Renal cortical epithelial cell (primary cell): ENCODE measurements at regions not wholly inside any gene's neighbourhood (a gene's known extent, or its start where the extent isn't known, plus 50 kb on each side); places are given as distances from the start of the nearest gene placed in this dataset.
A peak's percentile ranks its signal among the peaks of the same experiment; 100 is the strongest.

ENCODE experiments used
- DNase-seq: peaks from one replicate; pipeline ENCODE4 v3.0.0-alpha.2; 2011; ENCODE audit warnings: low read depth

DNA sequence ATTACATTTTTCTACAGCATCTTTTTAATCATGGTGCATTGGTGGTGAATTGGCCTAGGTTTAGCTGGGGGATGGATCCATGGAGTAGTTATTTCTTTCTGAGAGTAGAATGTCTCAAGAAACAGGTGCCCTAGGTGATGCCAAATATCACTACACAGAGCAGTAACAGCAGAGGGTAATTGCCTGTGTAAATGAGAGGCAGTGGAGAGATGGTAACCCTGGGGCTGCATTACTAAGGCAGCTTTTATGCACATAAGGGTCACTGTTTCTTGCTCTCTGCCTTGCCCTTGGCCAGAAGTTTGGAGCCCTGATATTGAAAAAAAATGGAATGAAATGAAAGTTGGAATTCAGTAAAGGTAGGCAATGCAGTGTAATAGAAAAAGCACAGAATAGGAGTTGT lies 604.0 kb downstream of the NOVA1 start:
- DNase-seq: no peak

DNA sequence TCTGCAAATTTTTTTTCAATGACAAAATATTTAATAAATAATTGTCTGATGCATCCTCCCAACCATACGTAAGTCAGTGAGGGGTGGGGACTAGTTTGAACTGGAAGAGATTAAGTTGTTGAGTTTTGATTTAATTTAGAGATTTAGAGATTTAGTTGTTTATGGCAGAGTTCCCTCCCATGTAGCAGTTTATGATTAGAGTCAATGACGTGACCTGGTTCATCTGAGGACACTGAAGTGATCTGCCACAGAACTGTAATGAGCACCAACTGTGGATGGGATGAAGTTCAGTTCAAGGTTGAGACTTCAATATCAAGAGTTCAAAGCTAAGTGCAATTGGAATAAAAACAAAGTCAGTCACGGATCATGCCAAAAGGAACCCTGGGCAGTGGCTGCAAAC lies 609.3 kb downstream of the NOVA1 start:
- no peak for DNase-seq

DNA sequence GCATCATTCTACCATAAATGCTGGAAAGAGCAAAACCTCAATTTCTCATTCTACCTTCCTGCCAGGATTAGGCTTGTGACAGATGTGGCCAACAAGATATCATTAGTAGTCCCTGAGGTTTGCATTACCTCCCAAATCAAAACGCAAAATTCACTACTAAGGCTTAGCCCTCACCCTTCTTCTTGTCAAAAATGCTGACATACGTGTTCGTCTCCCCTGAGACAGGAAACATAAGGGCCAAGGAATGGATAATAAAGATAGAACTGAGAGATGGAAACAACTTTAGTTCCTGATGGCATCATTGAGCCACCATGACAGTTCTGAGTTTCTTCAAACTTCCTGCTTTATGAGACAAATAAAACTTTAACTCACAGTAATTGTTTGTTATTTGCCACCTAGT lies 642.1 kb downstream of the NOVA1 start:
- no peak for DNase-seq

DNA sequence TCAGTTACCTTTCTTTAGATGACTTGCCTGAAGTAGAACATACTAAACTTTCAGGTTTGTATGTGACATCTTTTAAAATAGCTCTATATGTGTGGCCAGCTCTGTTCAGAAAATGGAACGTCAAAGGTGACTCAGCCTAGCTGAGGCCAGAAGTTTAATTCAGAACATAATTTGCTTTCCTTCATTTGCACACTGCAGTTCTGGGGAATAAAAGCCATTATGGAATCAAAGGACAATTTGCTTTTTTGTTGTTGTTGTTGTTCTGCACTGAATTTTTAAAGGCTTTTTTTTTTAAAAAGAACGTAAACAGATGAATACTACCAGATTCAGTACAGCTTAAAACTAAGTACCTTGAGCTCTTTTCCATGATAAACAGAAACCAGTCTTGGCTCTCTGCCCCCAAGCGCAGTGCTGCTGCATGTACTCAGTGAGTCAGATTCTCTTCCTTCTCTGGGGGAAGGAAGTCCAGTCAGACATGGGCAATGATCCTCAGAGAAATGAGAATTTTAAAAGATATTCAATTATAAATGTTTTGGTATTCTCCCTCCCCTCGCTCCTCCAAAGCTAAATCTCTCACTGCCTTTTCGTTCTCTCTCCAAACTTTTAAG lies 644.2 kb downstream of the NOVA1 start:
- DNase-seq: peak; percentile 69

DNA sequence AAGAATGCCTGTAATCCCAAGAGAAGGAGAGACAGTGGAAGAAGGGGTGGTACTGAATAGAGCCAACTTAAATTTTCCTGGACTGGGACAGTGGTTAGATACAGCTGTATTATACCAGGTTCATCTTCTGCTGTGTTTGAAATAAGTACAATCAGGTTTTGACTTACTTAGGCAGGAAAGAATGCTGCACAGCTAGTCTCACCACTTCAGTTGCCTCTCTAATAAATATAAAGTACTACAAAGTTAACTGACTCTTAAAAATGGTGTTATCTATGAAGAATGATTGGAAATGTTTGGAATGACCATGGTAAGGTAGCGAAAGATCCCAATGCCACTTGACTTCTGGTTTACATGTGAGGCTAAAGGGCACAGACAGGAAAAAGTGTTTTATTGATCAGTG lies 652.1 kb downstream of the NOVA1 start:
- no peak for DNase-seq

DNA sequence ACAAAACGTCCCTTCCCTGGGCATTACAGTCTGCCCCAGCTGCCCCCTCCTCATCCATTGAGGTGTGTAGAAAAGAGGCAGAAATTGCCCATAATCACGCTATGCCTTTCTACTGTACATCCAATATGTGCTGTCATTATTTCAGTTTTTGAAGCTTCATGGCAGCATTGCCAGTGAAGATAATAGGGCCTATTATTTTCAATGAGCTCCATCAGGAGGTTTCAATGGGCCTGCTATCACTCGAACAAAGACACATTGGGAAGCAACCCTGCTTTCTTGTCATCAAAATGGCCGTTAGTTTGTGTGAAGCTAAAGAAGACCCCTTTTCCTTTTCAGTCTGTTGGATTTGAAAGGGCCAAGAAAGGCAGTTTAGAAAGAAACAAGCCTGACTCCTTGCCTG lies 653.8 kb downstream of the NOVA1 start:
- DNase-seq: no peak

DNA sequence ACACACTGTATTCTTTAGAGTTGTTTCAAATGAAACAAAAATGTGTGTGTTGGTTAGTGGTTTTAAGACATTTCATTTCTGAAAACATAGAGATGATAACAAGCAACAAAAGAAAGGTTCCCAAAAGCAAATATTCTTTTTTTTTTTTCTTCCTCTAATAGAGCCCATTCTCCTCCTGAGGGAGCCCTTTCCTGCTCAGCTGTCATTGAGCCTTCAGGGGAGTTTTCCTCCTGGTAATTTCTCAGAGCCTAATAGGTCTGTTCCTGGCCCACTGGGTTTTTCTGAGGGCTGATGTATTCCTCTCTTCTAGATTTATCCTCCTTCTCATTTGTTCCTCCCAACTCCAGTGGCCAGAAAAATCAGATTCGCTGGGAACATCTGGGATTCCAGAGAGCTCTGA lies 654.5 kb downstream of the NOVA1 start:
- DNase-seq: no peak

DNA sequence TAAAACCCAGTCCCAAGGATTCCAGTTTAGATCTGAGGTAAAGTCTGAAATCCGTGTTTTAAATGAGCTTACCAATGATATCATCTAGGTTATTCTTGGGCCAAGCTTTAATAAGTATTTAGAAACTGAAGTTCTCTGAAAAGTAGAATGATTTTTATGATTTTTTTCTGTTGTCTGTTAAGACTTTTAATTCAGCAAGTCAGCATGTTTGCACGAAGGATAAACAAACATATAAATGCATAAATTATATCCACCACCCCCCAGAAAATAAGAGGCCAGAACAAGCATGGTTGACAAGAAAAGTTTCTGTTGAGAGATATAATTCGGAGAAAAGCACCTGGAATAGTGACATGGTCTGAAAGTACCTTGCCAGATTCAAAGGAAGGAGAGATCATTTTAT lies 655.7 kb downstream of the NOVA1 start:
- no peak for DNase-seq

DNA sequence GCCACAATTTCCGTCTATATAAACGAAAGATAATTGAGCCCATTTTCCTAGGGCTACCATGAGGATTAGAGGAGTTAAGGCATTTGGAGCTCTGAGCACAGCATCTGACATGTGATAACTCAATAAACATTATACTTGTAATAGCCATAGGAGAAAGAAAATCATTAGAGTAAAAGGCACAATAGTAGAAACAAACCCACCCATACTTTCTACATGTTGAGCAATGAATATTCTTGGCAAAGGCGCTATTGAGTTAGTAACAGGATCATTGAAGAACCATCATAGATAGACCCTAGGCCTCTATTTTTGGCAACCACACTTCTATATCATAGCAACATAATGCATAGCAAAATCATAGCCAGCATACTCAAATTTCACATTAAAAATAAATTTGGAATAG lies 664.1 kb downstream of the NOVA1 start:
- DNase-seq: no peak

DNA sequence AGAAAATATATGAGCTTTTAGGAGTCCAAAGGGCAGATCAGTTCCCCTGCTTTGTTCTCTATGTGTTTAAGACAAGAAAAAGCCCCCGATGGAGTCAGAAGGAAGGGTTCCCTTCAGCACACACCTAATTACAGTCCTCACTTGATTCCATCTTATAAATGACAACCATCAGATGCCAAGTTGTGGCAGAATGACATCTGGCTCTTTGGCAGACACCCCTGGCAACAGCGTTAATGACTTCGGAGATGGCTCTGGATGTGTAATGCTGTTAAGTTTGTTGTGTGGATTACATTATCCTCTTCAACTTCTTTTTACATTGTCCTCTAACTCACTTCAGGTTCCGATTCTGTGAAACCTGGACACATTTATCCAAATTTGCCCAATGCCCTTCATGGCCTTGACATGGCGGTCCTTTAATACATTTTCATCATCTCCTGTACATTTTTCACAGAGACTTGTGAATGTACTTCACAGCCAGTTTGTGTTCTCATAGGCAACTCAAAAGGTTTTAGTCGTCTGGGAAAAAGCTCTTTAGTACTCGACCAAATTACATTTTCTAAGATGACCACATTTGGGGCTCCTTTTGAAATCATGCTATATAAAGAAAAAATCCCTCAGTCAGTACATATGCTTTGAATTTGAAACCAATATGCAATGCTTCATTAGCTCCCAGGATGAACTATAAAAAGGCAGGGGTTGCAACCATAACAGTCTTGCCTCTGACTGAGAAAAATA lies 667.8 kb downstream of the NOVA1 start:
- no peak for DNase-seq

DNA sequence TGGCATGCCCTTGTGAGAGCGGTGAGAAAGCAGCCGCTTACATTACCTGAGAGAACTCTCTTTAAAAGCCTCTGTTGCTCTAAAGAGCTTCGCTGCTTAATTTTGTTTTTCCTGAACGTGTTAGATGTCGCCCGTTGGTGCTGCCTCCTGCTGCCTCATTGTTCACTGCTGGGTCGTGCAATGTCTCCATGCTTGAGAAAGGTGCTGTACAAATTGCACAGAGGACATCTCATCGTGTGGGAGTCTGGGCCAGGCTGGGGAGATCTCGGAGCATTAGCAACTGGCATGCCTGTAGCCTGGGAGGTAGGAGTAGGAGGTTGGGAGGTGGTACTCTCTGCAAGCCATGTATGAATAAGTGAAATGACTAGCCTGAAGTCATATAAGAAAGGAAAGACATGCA lies 686.0 kb downstream of the NOVA1 start:
- no peak for DNase-seq

DNA sequence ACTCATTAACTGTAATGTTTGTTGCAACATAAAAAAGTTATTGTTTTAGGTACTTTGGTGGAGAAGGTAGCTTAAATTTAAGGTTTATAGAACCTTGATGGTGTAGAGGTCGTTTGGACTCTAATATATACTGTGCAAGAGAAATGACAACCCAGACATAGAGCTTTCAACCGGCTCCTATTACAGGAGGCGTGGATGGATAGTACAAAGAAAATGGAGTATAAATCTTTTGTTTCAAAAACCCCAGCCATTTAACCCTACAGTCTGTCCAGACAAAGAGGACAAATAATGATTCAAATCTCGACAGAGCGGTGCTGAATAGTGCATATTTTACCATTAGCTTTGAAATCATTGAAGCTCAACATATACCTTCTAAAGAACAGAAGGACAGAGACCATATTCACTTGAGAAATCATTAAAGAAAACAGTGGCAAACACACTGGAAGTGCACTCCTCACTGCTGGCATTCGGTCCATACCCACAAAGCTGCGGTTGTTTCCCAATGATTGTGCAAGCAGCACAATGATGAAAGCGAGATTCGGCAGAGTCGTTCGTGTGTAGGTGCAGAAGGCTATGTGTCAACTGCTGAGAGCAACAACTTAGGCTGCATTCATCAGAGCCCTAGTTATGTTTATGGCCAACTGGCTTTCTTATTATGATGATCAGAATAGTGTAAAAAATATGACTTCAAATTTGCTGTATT lies 688.6 kb downstream of the NOVA1 start:
- no peak for DNase-seq

DNA sequence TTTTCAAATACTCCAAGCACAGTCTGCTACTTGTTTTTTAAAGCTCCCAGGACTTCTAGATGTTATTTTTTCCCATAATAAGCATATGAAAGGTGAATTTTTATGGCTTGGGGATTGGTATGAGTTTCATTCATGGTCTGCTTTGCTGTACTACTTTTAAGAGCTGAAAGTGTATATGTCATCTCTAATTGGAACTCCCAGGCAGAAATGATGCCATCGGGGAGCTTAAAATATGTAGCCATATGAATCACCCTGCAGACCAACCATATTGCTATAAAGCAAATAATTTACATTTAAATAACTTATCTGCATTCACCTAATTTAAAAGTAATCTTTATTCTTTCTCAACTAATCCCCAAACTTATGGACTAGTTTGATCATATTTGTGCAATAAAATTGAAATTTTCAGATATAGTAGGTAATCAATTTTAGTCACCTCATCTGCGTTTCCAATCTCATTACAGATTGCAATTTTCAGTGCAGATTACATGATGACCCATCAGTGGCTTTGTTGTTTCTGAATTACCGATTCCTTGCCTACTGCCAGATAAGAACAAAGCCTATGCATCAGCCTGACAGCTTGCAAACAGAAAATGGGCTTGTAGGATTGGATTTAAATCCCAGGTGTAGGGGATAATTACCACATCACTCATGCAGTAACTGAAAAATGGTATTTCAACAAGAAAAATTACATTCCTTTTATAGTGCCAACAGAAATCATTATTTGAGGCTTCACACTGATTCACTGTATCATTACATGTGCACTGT lies 689.4 kb downstream of the NOVA1 start:
- DNase-seq: no peak

DNA sequence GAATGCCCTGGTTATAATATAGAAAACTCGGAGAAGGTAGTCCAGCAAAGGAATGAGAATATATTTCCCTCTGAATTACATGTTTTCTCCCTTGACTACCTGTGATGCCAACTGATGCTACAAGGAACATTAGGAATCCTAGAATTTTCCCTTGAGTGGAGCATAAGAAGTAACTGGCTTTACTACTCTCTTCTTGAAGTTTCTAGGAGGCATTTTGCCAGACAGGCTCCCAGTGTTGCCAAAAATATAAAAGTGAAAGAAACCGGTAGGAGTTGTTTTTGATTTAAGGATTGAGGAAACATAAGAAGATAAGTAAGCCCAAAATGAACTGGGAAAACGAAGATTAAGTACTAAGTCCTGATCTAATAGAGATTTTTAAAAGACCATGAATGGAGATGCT lies 693.4 kb downstream of the NOVA1 start:
- DNase-seq: no peak

DNA sequence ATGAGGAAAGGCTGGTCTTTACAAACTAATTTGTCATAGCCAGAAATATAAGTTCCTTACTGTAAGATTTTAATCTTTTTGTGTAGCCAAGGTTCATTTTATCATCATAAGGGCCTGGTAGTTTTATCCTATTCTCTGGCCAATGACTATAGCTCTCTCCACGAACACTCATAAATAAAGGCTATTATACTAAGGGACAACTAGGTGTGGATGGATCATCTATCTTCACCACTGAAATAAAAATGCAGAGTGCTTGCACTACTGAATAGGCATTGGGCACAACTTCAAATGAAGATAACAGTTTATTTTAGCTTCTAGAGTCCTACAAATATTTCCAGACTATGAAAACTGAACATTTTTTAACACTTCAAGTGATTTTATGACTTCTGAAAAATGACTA lies 698.6 kb downstream of the NOVA1 start:
- no peak for DNase-seq

DNA sequence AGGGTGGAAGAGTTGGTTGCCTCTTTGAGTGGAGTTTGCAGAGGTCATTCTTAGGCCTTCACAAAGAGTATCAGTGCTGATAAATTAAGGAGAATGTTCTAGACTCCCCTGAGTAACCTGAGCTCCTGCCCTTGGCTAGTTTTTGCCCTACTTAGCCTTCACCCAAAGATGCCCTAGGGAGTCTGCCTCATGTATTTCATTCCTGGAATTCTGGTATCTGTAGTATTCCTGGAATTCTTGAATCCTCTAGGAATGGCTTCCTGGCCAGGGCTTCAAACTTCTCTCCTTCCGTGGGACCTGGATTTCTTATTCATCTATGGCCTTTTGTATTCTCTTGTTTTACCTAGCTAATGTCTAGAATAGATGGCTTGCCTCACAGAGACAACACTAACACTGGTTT lies 701.1 kb downstream of the NOVA1 start:
- no peak for DNase-seq

DNA sequence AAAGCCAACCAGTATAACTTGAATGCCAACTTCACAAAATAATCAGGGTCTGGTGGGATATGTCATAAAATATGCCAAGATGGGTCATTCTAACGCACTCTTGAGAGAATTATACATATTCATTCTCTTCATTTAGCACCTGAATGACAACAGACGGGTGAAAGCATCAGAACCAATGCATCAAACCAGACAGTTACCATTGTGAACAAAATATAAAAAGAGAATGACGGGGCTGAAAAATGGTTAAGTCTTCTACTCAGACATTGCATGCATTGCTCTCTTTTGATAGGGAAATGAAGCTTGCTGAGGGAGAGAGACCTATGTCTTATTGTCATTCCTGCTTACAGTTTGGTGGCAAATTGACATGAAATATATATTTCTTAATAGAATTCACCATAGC lies 702.1 kb downstream of the NOVA1 start:
- DNase-seq: no peak

DNA sequence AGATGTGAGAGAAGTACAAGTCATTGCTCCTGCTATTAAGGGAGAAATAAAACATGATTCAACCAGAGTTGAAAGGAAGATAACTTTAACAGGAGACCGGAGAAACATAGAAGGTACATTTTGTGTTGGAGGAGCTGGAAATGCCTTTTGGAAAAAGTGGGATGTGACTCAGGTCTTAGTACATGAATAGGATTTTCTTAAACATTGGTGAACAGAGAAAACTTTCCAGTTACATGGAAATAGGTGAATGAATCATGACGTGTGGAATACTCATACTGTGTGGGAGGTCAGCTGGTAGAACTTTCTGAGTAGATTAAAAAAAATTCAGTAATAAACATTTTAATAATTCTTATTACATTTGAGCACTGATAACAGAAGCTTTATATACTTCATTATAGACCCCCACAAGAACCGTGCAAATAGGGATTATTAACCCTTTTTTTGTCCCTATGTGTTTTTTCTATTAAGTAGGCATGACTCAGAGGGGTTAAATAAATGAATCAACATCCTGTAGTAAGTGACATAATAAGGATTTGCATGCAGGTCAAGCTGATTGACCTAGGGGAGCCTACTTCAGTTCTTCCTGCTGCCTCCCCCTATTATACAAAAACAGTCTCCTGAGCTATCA lies 710.5 kb downstream of the NOVA1 start:
- peak; percentile 85 for DNase-seq

DNA sequence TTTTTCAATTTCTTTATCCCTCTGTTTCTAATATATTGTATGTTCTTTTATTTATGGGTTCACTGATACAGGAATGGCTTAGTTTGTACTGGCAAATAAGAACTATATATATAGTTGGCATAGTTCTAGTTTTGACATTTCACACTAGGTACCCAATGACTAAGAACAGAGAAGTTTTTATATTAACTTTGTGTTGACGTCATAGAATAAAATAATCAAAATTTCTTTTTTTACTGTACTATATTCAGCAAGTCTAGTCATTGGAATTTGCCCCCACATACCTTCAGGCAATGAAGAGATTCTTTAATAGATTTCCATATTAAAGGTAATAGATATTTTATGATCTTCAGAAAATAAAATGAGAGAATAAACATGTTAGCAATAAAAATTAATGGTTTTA lies 713.2 kb downstream of the NOVA1 start:
- no peak for DNase-seq

DNA sequence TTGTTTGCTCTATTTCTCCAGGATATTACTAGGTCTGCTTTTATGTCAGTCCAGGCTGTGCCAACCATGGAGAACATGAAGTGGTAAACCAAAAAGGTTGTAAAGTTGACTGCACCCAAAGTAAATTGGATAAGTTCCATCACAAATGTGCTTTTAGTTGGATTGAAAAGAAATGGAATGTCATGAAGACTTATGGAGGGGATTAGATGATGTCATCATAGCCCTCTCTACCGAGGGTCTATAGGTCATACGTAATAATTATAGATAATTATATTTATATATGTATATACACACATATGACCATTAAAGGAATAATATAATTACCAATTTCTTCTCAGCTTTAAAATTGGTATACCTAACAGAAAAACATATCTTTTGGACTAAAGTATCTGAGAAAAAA lies 714.9 kb downstream of the NOVA1 start:
- DNase-seq: no peak

DNA sequence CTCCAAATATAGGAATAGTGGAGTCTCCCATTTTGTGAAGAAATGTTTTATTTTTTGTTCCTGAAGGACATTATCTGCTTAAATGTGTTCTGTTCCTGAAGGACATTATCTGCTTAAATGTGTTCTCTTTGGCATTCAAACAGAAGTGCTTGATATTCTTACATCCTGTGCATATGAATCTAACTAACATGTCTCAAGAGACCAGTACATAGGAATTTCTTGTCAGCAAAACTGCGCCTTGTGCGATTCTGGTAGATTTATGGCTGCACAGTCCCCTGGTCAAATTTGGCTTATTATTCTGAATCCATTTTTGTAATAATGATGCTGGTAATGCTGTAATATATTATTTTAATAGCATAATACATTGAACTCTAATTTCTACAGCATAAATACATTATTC lies 722.4 kb downstream of the NOVA1 start:
- no peak for DNase-seq

DNA sequence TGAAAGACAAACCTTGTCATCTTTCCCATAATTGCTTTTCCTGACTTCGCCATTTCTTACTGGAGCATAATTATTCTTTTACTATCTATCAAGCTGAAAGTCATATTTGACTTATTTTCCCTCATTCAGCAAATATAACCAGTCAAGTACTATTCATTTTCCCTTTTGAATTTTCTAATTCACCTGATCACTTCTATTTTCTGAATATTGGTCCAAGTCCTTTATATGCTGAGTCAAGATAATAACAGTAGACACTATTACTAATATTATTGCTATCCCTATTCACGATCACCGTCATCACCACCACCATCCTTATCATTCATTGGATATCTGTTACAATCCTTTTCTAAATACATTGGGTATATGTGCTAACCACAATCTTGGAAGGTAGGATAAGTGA lies 728.0 kb downstream of the NOVA1 start:
- no peak for DNase-seq
